ENCODE measurements at regions not wholly inside any gene's neighbourhood (a gene's known extent, or its start where the extent isn't known, plus 50 kb on each side); places are given as distances from the start of the nearest gene placed in this dataset.

DNA sequence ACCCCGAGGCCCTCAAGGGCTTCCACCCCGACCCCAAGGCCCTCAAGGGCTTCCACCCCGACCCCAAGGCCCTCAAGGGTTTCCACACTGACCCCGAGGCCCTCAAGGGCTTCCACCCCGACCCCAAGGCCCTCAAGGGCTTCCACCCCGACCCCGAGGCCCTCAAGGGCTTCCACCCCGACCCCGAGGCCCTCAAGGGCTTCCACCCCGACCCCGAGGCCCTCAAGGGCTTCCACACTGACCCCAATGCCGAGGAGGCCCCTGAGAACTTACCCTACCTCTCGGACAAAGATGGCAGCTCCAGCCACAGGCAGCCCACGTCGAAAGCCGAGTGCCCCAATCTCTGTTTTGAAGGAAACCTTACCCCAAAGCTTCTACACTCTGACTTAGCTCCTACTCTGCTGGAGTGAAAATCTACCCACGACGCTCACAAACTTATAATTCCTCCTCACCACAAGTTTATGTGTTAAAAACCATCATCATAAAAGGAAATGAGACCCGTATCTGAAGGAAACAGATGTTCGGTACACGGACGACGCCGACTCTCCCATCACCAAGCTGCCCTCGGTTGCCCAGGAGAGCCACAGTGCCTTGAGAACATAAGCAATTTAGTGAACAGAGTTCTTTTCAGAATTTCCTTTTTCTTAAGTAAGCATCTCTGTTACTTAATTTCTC is 61.2 kb upstream of the RPH3AL start:
- TF ChIP-seq, protein P1, sequence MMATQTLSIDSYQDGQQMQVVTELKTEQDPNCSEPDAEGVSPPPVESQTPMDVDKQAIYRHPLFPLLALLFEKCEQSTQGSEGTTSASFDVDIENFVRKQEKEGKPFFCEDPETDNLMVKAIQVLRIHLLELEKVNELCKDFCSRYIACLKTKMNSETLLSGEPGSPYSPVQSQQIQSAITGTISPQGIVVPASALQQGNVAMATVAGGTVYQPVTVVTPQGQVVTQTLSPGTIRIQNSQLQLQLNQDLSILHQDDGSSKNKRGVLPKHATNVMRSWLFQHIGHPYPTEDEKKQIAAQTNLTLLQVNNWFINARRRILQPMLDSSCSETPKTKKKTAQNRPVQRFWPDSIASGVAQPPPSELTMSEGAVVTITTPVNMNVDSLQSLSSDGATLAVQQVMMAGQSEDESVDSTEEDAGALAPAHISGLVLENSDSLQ (IDR thresholded peaks at IDR 0.05): no peak
- TF ChIP-seq SP1 (IDR thresholded peaks at IDR 0.05) (no peak), NFRKB (IDR thresholded peaks at IDR 0.05) (no peak), HDGF (IDR thresholded peaks at IDR 0.05; ENCODE audit: borderline replicate concordance) (no peak), FOXK2 (IDR thresholded peaks at IDR 0.05) (no peak), ARNT (IDR thresholded peaks at IDR 0.05) (no peak)
